HUDEP-2 (cell line): ENCODE measurements at regions not wholly inside any gene's neighbourhood (a gene's known extent, or its start where the extent isn't known, plus 50 kb on each side); places are given as distances from the start of the nearest gene placed in this dataset.
"Not testable (repeated sequence)": the region's sequence is repeated elsewhere in the genome, so short reads cannot be mapped to it uniquely, and the experiment has no call there.

Source experiments
- DNase-seq, 76 experiments: peaks; one replicate each; lab custom pipeline; 2025; ENCODE audit not compliant: unreplicated experiment in 76 of 76; lab: John Stamatoyannopoulos, UW

GRCh38 chr13:38160131-38160530 lies 189.5 kb upstream of the UFM1 start:
- DNase-seq: no peak

- no peak for DNase-seq
Observed at GRCh38 chr13:38159710-38160109, 189.9 kb upstream of the UFM1 start.

- DNase-seq: no peak
Observed at GRCh38 chr13:38147050-38147449, 202.6 kb upstream of the UFM1 start.

- no peak for DNase-seq
Observed at GRCh38 chr13:38141792-38142191, 207.9 kb upstream of the UFM1 start.

GRCh38 chr13:38135592-38135991 lies 214.1 kb upstream of the UFM1 start:
- DNase-seq: no peak

GRCh38 chr13:38121267-38121666 lies 228.4 kb upstream of the UFM1 start:
- no peak for DNase-seq

GRCh38 chr13:38103851-38104250 lies 234.3 kb upstream of the TRPC4 start:
- no peak for DNase-seq

- no peak for DNase-seq
Observed at GRCh38 chr13:38099751-38100150, 230.2 kb upstream of the TRPC4 start.

- no peak for DNase-seq
Observed at GRCh38 chr13:38093425-38093824, 223.9 kb upstream of the TRPC4 start.

- DNase-seq: no peak
Observed at GRCh38 chr13:38090913-38091312, 221.3 kb upstream of the TRPC4 start.

GRCh38 chr13:38086721-38087120 lies 217.1 kb upstream of the TRPC4 start:
- DNase-seq: no peak

- DNase-seq: no peak
Observed at GRCh38 chr13:38086013-38086412, 216.4 kb upstream of the TRPC4 start.

- no peak for DNase-seq
Observed at GRCh38 chr13:38073931-38074330, 204.4 kb upstream of the TRPC4 start.

GRCh38 chr13:38072696-38073095 lies 203.1 kb upstream of the TRPC4 start:
- DNase-seq: no peak

GRCh38 chr13:38071340-38071739 lies 201.8 kb upstream of the TRPC4 start:
- DNase-seq: not testable (repeated sequence)

- no peak for DNase-seq
Observed at GRCh38 chr13:38053896-38054295, 184.3 kb upstream of the TRPC4 start.

- DNase-seq: no peak
Observed at GRCh38 chr13:38046049-38046376, 176.4 kb upstream of the TRPC4 start.

- DNase-seq: peak in 64 of 76 experiments; percentile 2 to 74 (median 34)
Observed at GRCh38 chr13:38045278-38046048, 175.9 kb upstream of the TRPC4 start.

GRCh38 chr13:38044067-38044466 lies 174.5 kb upstream of the TRPC4 start:
- no peak for DNase-seq

GRCh38 chr13:38042771-38043170 lies 173.2 kb upstream of the TRPC4 start:
- DNase-seq: no peak

- DNase-seq: no peak
Observed at GRCh38 chr13:38024431-38024830, 154.9 kb upstream of the TRPC4 start.

- DNase-seq: no peak
Observed at GRCh38 chr13:38017320-38017719, 147.7 kb upstream of the TRPC4 start.

- DNase-seq: no peak
Observed at GRCh38 chr13:38013676-38014075, 144.1 kb upstream of the TRPC4 start.
